BLaER1 treated with 17β-estradiol and CSF1 and Interleukin-3, amounts not matched to agents 10 nM and 100 nM (cell line): ENCODE measurements at regions not wholly inside any gene's neighbourhood (a gene's known extent, or its start where the extent isn't known, plus 50 kb on each side); places are given as distances from the start of the nearest gene placed in this dataset.
"Not testable (repeated sequence)": the region's sequence is repeated elsewhere in the genome, so short reads cannot be mapped to it uniquely, and the experiment has no call there.

Experiments
- H3K27ac ChIP-seq, 11 experiments: shearing (Covaris generic); formaldehyde crosslinking; 2 replicates each; pipeline ENCODE4 v1.8.1; 2022
- H3K27me3 ChIP-seq, 11 experiments: shearing (Covaris generic); formaldehyde crosslinking; 2 replicates each; pipeline ENCODE4 v1.8.1; 2022
- H3K36me3 ChIP-seq, 11 experiments: shearing (Covaris generic); formaldehyde crosslinking; 2 replicates each; pipeline ENCODE4 v1.8.1; 2022
- H3K4me1 ChIP-seq, 10 experiments: shearing (Covaris generic); formaldehyde crosslinking; 2 replicates each; pipeline ENCODE4 v1.8.1; 2022
- H3K4me2 ChIP-seq, 11 experiments: shearing (Covaris generic); formaldehyde crosslinking; 2 replicates each; pipeline ENCODE4 v1.8.1; 2022
- H3K4me3 ChIP-seq, 10 experiments: shearing (Covaris generic); formaldehyde crosslinking; 2 replicates each; pipeline ENCODE4 v1.8.1; 2022
- H3K9ac ChIP-seq, 11 experiments: shearing (Covaris generic); formaldehyde crosslinking; 2 replicates each; pipeline ENCODE4 v1.8.1; 2022
- H3K9me3 ChIP-seq, 11 experiments: shearing (Covaris generic); formaldehyde crosslinking; replicated peaks in 1 of 11; 2 replicates each; pipeline ENCODE4 v1.8.1; 2022
- H4K20me1 ChIP-seq, 11 experiments: shearing (Covaris generic); formaldehyde crosslinking; 2 replicates each; pipeline ENCODE4 v1.8.1; 2022
- Cebpa-rat ChIP-seq, 11 experiments: shearing (Covaris generic); IDR thresholded peaks; 2 replicates each; pipeline ENCODE4 v1.8.1; 2022

DNA sequence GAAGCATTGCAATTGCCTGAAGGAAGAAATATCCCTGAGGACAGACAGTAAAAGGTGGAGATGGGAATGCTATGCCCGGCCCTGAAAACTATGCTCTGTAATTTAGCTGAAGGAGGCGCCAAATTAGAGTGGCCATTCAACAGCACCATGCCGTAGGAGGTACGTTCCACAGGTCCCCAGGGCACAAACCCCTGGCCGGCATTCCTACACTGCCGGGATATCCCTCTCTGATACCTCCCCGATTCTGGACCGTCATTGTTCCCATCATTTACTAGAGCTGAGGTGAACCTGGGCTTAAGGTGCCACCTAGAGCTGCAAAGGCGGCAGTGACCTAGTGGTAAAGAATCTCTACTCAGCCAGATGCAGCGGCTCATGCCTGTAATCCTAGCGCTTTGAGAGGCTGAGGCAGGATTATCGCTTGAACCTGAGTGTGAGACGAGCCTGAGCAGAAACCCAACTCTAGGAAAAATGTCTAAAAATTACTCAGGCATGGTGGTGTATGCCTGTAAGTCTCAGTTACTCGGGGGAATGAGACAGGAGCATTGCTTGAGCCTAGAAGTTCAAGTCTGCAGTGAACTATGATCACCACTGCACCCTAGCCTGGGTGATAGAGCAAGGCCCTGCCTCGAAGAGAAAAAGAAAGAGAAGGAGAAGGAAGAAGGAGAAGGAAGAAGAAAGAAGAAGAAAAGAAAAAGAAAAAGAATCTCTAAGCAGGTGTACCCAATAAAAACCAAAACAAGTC, 53.0 kb upstream of the TNKS2 start:
- H3K4me1 ChIP-seq, result no peaks in the 10 kb centered on the region
- no peaks in the 10 kb centered on the region for H3K36me3 ChIP-seq
- H3K9me3 ChIP-seq, result peaks cover 0 to 14% (median 0%) of the 10 kb centered on the region in 11 experiments; a peak in 1 of 22 replicates
- H3K4me3 ChIP-seq, result no peak overlapping the region
- H3K9ac ChIP-seq, result no peak overlapping the region
- H3K27ac ChIP-seq, result no peak overlapping the region
- H4K20me1 ChIP-seq, result no peaks in the 10 kb centered on the region
- H3K4me2 ChIP-seq, result no peak overlapping the region
- no peaks in the 10 kb centered on the region for H3K27me3 ChIP-seq
- no peak for TF ChIP-seq Cebpa-rat (IDR thresholded peaks at IDR 0.05)

DNA sequence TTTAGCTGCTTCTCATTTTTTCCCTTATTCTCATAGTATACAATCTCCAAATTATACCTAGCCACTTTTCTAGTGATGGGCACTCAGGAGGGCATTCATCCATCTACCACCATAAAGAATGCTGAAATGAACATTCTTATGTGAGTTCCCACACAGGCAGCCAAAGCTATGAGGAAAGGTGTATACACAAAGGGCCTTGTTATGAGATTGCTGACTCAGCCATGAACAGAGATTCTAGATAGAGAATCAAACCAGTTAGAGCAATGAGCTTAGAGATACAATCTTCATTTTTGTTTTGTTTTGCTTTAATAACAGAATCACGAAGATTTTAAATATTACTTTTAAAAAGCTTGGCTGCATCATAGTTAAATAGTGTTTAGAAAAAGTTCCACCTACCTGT, 54.8 kb upstream of the TNKS2 start:
- Histone ChIP-seq H3K4me3 (no peak overlapping the region), H4K20me1 (no peaks in the 10 kb centered on the region), H3K9me3 (peaks cover 0 to 14% (median 0%) of the 10 kb centered on the region in 11 experiments; a peak in 1 of 22 replicates), H3K27ac (no peak overlapping the region), H3K4me2 (no peak overlapping the region), H3K4me1 (no peaks in the 10 kb centered on the region), H3K27me3 (no peaks in the 10 kb centered on the region), H3K36me3 (no peaks in the 10 kb centered on the region), H3K9ac (no peak overlapping the region)
- no peak for TF ChIP-seq Cebpa-rat (IDR thresholded peaks at IDR 0.05)

DNA sequence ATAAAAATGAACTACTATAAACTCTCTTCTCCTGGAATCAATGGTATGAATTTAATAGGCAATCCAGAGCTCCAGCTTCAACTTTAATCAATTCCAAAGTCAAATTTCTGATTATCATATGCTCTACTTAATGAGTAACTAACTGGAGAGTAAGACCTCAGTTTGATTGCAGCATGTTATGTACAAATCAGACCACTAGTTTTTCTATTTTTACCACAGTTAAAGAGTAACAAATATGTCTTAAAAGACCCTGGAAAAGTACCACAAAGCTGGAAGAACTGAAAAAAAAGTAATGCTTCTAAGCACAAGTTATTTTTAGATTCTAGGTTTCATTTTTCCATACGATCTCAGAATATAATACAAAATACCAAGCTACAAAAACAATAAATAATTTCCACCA, 56.0 kb upstream of the TNKS2 start:
- Histone ChIP-seq H3K4me3 (no peak overlapping the region), H4K20me1 (no peaks in the 10 kb centered on the region), H3K27me3 (no peaks in the 10 kb centered on the region), H3K9ac (no peak overlapping the region), H3K9me3 (peaks cover 0 to 8% (median 0%) of the 10 kb centered on the region in 11 experiments; a peak in 1 of 22 replicates), H3K27ac (no peak overlapping the region), H3K4me2 (no peak overlapping the region), H3K36me3 (no peaks in the 10 kb centered on the region), H3K4me1 (no peaks in the 10 kb centered on the region)
- no peak for TF ChIP-seq Cebpa-rat (IDR thresholded peaks at IDR 0.05)

DNA sequence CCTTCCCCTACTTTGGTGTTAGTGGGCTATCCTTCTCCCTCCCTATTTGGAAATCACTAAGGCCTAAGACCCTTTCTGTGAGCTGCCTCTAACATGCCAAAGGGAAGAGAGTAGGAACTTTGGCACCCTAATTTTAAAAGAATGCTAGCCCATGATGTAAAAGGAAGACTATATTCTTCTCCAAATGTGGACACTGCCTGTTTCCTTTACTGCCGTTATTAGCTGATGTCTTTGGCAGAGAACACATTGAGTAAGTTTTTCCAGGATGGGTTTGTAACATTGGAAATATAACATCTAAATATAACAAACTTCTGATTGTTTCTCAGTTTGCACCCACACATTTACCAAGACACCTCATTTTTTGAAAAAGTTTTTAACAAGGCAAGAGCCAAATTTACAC, 56.9 kb upstream of the TNKS2 start:
- H3K27ac ChIP-seq, result no peak overlapping the region
- H3K36me3 ChIP-seq, result no peaks in the 10 kb centered on the region
- no peaks in the 10 kb centered on the region for H4K20me1 ChIP-seq
- H3K9ac ChIP-seq, result no peak overlapping the region
- H3K4me2 ChIP-seq, result no peak overlapping the region
- no peaks in the 10 kb centered on the region for H3K27me3 ChIP-seq
- no peak for TF ChIP-seq Cebpa-rat (IDR thresholded peaks at IDR 0.05)
- H3K4me1 ChIP-seq, result no peaks in the 10 kb centered on the region
- peaks cover 0 to 8% (median 0%) of the 10 kb centered on the region in 11 experiments; a peak in 1 of 22 replicates for H3K9me3 ChIP-seq
- no peak overlapping the region for H3K4me3 ChIP-seq

DNA sequence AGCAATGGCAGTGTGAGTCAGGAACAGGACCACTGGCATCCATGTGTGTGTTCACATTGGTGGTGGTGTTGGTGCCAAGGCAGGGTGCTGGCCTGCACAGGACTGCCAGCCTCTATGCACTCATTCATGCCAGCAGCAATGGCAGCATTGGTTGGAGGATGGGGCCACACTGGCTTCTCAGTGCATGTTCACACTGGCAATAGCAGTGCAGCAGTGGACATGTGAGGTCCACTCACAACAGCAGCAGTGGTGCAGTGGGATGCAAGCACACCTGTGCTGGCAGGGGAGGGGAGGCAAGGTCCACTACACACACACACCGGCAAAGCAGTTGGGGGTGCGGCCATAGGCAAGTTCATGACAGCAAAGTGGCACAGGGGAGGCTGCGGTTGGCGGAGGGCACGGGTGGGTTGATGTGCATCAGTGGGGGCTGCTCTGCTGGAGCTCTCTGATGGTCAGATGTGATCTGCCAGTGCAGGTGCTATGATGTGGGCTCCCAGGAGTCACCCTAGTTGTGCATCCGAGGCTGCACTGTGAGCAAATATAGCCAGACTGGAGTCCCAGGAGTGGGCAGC, 57.8 kb upstream of the TNKS2 start:
- Histone ChIP-seq H3K4me3 (no peak overlapping the region), H3K4me1 (no peaks in the 10 kb centered on the region), H4K20me1 (no peaks in the 10 kb centered on the region), H3K4me2 (no peak overlapping the region), H3K27me3 (no peaks in the 10 kb centered on the region), H3K36me3 (no peaks in the 10 kb centered on the region), H3K9ac (no peak overlapping the region), H3K27ac (no peak overlapping the region), H3K9me3 (peaks cover 0 to 6% (median 0%) of the 10 kb centered on the region in 11 experiments; a peak in 1 of 22 replicates)
- no peak for TF ChIP-seq Cebpa-rat (IDR thresholded peaks at IDR 0.05)

DNA sequence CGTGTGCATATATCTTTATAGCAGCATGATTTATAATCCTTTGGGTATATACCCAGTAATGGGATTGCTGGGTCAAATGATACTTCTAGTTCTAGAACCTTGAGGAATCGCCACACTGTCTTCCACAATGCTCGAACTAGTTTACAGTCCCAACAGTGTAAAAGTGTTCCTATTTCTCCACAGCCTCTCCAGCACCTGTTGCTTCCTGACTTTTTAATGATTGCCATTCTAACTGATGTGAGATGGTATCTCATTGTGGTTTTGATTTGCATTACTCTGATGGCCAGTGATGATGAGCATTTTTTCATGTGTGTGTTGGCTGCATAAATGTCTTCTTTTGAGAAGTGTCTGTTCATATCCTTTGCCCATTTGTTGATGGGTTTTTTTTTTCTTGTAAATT, 66.0 kb upstream of the TNKS2 start:
- not testable (repeated sequence) for H3K36me3 ChIP-seq, H3K4me3 ChIP-seq, H3K9ac ChIP-seq, H3K27ac ChIP-seq, H4K20me1 ChIP-seq, H3K4me2 ChIP-seq, H3K27me3 ChIP-seq, H3K4me1 ChIP-seq
- peaks cover 9 to 18% (median 12%) of the 10 kb centered on the region in 11 experiments; a peak in 20 of 22 replicates for H3K9me3 ChIP-seq

DNA sequence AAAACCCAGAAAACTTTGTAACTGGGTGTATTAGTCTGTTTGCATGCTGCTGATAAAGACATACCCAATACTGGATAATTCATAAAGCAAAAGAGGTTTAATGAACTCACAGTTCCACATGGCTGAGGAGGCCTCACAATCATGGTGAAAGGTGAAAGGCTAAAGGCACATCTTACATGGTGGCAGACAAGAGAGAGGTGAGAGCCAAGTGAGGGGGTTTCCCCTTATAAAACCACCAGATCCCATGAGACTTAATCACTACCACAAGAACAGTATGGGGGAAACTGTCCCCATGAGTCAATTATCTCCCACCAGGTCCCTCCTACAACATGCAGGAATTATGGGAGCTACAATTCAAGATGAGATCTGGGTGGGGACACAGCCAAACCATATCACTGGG, 68.9 kb upstream of the TNKS2 start:
- H3K9me3 ChIP-seq, result peaks cover 9 to 18% (median 12%) of the 10 kb centered on the region in 11 experiments; a peak in 20 of 22 replicates
- not testable (repeated sequence) for H3K36me3 ChIP-seq, H3K4me1 ChIP-seq, H3K4me2 ChIP-seq, H3K4me3 ChIP-seq, H3K9ac ChIP-seq, H4K20me1 ChIP-seq, H3K27ac ChIP-seq, H3K27me3 ChIP-seq

DNA sequence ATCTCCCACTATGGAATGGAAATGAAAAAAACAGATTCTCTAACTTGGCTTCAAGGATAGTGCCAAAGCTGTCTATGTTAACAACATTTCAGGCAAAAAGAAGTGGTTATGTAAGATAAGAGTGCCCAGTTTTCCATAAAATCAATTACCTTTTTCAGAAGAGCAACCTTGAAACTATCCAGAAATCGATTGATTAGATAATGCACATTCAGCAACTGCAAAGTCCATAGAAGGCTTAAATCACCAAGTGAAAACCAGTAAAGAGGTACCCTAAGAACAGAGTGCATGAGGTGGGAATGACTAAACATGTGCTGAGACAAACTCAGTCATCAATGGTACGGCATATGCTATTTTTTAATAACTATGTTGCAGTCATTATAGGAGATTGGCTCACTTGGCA, 71.9 kb upstream of the TNKS2 start:
- no peaks in the 10 kb centered on the region for H3K36me3 ChIP-seq
- no peak overlapping the region for H3K9ac ChIP-seq
- H4K20me1 ChIP-seq, result no peaks in the 10 kb centered on the region
- no peak for TF ChIP-seq Cebpa-rat (IDR thresholded peaks at IDR 0.05)
- H3K27ac ChIP-seq, result no peak overlapping the region
- H3K4me2 ChIP-seq, result no peak overlapping the region
- H3K9me3 ChIP-seq, result peaks cover 9 to 14% (median 12%) of the 10 kb centered on the region in 11 experiments; a peak in 20 of 22 replicates
- no peaks in the 10 kb centered on the region for H3K4me1 ChIP-seq
- H3K4me3 ChIP-seq, result no peak overlapping the region
- H3K27me3 ChIP-seq, result no peaks in the 10 kb centered on the region

DNA sequence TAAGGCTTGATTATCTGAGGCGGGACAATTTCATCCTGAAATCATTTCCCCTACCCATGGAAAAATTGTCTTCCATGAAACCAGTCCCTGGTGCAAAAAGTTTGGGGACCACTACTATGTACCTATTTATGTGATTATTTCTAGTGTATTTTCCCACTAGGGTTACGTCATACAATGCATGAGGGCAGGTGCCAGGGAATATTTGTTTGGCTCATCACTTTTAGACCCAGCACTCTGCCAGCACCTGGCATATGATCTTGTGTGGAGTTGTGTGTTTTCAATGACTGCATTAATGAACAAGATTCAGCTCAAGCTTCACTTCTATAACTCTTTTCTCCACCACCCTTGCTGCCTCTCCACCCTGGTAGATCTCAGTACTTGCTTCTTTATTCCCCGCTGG, 73.3 kb upstream of the TNKS2 start:
- Histone ChIP-seq H3K36me3 (no peaks in the 10 kb centered on the region), H3K4me2 (no peak overlapping the region), H4K20me1 (no peaks in the 10 kb centered on the region), H3K4me1 (no peaks in the 10 kb centered on the region), H3K9me3 (peaks cover 9 to 14% (median 12%) of the 10 kb centered on the region in 11 experiments; a peak in 20 of 22 replicates), H3K4me3 (no peak overlapping the region), H3K9ac (no peak overlapping the region), H3K27me3 (no peaks in the 10 kb centered on the region), H3K27ac (no peak overlapping the region)
- TF ChIP-seq Cebpa-rat (IDR thresholded peaks at IDR 0.05), result no peak; a peak in 1 of 22 replicates
